H9 (cell line): ENCODE measurements at regions not wholly inside any gene's neighbourhood (a gene's known extent, or its start where the extent isn't known, plus 50 kb on each side); places are given as distances from the start of the nearest gene placed in this dataset.

Experiments
- DNase-seq: peaks from one replicate; pipeline ENCODE4 v3.0.0-alpha.2; 2017
- H2AFZ ChIP-seq: one replicate; pipeline ENCODE4 v1.6.1; 2013; ENCODE audit warnings: mild to moderate bottlenecking, low read length, control low read depth, moderate library complexity
- H2AK5ac ChIP-seq: 2 replicates; pipeline ENCODE4 v1.6.1; 2013; ENCODE audit warnings: low read length, control low read depth, mixed read lengths; ENCODE audit not compliant: insufficient read length
- H2BK120ac ChIP-seq: one replicate; pipeline ENCODE4 v1.6.1; 2013; ENCODE audit warnings: low read depth, mild to moderate bottlenecking, low read length, control low read depth, inconsistent platforms; ENCODE audit not compliant: poor library complexity, severe bottlenecking
- H2BK12ac ChIP-seq: 2 replicates; pipeline ENCODE4 v1.6.1; 2013; ENCODE audit warnings: low read length, control low read depth, mixed read lengths, low read depth; ENCODE audit not compliant: insufficient read length
- H2BK15ac ChIP-seq: 2 replicates; pipeline ENCODE4 v1.6.1; 2013; ENCODE audit warnings: low read depth, low read length, control low read depth
- H2BK20ac ChIP-seq: one replicate; pipeline ENCODE4 v1.6.1; 2013; ENCODE audit warnings: low read depth, mild to moderate bottlenecking, low read length, control low read depth, inconsistent platforms; ENCODE audit not compliant: poor library complexity, severe bottlenecking
- H2BK5ac ChIP-seq: 2 replicates; pipeline ENCODE4 v1.6.1; 2013; ENCODE audit warnings: low read length, control low read depth, mixed read lengths; ENCODE audit not compliant: insufficient read length
- H3K14ac ChIP-seq: 2 replicates; pipeline ENCODE4 v1.6.1; 2013; ENCODE audit warnings: low read length, control low read depth; ENCODE audit not compliant: insufficient read depth
- H3K18ac ChIP-seq: 2 replicates; pipeline ENCODE4 v1.6.1; 2013; ENCODE audit warnings: low read depth, mild to moderate bottlenecking, mixed read lengths, low read length, control low read depth; ENCODE audit not compliant: insufficient read length
- H3K23ac ChIP-seq: 2 replicates; pipeline ENCODE4 v1.6.1; 2013; ENCODE audit warnings: low read length, control low read depth, mixed read lengths, low read depth; ENCODE audit not compliant: insufficient read length
- H3K23me2 ChIP-seq: 2 replicates; pipeline ENCODE4 v1.6.1; 2013; ENCODE audit warnings: low read depth, mild to moderate bottlenecking, mixed read lengths, low read length, control low read depth; ENCODE audit not compliant: insufficient read length, poor library complexity, severe bottlenecking
- H3K27ac ChIP-seq: 2 replicates; pipeline ENCODE4 v1.5.1; 2013; ENCODE audit warnings: low read length, control low read depth, mixed read lengths, low read depth; ENCODE audit not compliant: insufficient read length
- H3K27me3 ChIP-seq: 2 replicates; pipeline ENCODE4 v1.6.1; 2013; ENCODE audit warnings: low read length, control low read depth, inconsistent platforms; ENCODE audit not compliant: insufficient read depth
- H3K4ac ChIP-seq: 2 replicates; pipeline ENCODE4 v1.6.1; 2013; ENCODE audit warnings: low read depth, mild to moderate bottlenecking, control low read depth, inconsistent platforms, low read length, moderate library complexity
- H3K4me1 ChIP-seq: 2 replicates; pipeline ENCODE4 v1.6.1; 2013; ENCODE audit warnings: low read length, control low read depth, inconsistent platforms; ENCODE audit not compliant: insufficient read depth
- H3K4me2 ChIP-seq: 2 replicates; pipeline ENCODE4 v1.6.1; 2013; ENCODE audit warnings: low read length, control low read depth, mixed read lengths; ENCODE audit not compliant: insufficient read length, insufficient read depth
- H3K56ac ChIP-seq: 2 replicates; pipeline ENCODE4 v1.6.1; 2013; ENCODE audit warnings: low read depth, mild to moderate bottlenecking, mixed read lengths, low read length, control low read depth; ENCODE audit not compliant: insufficient read length
- H3K79me1 ChIP-seq: 2 replicates; pipeline ENCODE4 v1.6.1; 2013; ENCODE audit warnings: low read depth, mild to moderate bottlenecking, moderate library complexity, low read length, control low read depth, inconsistent platforms; ENCODE audit not compliant: insufficient read depth, poor library complexity, severe bottlenecking
- H3K79me2 ChIP-seq: 2 replicates; pipeline ENCODE4 v1.6.1; 2013; ENCODE audit warnings: low read length, control low read depth, inconsistent platforms; ENCODE audit not compliant: insufficient read depth
- H3K9ac ChIP-seq: 2 replicates; pipeline ENCODE4 v1.6.1; 2013; ENCODE audit warnings: low read length, control low read depth, mixed read lengths; ENCODE audit not compliant: insufficient read length; ENCODE audit errors: extremely low read depth
- H3K9me3 ChIP-seq: one replicate; pipeline ENCODE4 v1.6.1; 2013; ENCODE audit warnings: low read depth, low read length, inconsistent platforms; ENCODE audit not compliant: control insufficient read depth
- H3T11ph ChIP-seq: one replicate; pipeline ENCODE4 v1.6.1; 2013; ENCODE audit warnings: mild to moderate bottlenecking, low read length, control low read depth, inconsistent platforms
- H4K20me1 ChIP-seq: one replicate; pipeline ENCODE4 v1.6.1; 2013; ENCODE audit not compliant: control insufficient read depth, insufficient read length, insufficient read depth
- H4K5ac ChIP-seq: 2 replicates; pipeline ENCODE4 v1.6.1; 2013; ENCODE audit warnings: low read depth, mild to moderate bottlenecking, mixed read lengths, low read length, control low read depth; ENCODE audit not compliant: insufficient read length
- H4K8ac ChIP-seq: replicated peaks from 2 replicates; pipeline ENCODE4 v1.6.1; 2013; ENCODE audit warnings: low read length, control low read depth, mixed read lengths, low read depth; ENCODE audit not compliant: insufficient read length
- H4K91ac ChIP-seq: 2 replicates; pipeline ENCODE4 v1.6.1; 2013; ENCODE audit warnings: low read depth, mild to moderate bottlenecking, moderate library complexity, mixed read lengths, low read length, control low read depth; ENCODE audit not compliant: insufficient read length
- H3K27ac Mint-ChIP-seq, 3 experiments: 2 replicates in 2 of 3; 3 replicates in 1 of 3; pipeline ENCODE4 v1.8.0; 2020 to 2021; ENCODE audit warnings: mixed read lengths in 3 of 3, mild to moderate bottlenecking in 1 of 3, moderate library complexity in 1 of 3
- H3K27me3 Mint-ChIP-seq: 2 replicates; pipeline ENCODE4 v1.8.0; 2021; ENCODE audit warnings: low read depth, mild to moderate bottlenecking, moderate library complexity, mixed read lengths
- H3K36me3 Mint-ChIP-seq, 3 experiments: 2 replicates in 2 of 3; 3 replicates in 1 of 3; pipeline ENCODE4 v1.8.0; 2020 to 2021; ENCODE audit warnings: low read depth in 3 of 3, mixed read lengths in 3 of 3; ENCODE audit not compliant: insufficient read depth in 1 of 3
- H3K4me1 Mint-ChIP-seq, 2 experiments: 2 replicates each; pipeline ENCODE4 v1.8.0; 2020; ENCODE audit warnings: mixed read lengths in 2 of 2
- H3K4me3 Mint-ChIP-seq, 2 experiments: 2 replicates in 1 of 2; 3 replicates in 1 of 2; pipeline ENCODE4 v1.8.0; 2020 to 2021; ENCODE audit warnings: mild to moderate bottlenecking in 2 of 2, mixed read lengths in 2 of 2, moderate library complexity in 1 of 2
- H3K9me3 Mint-ChIP-seq, 2 experiments: 2 replicates in 1 of 2; 3 replicates in 1 of 2; pipeline ENCODE4 v1.8.0; 2020; ENCODE audit warnings: mild to moderate bottlenecking in 2 of 2, mixed read lengths in 2 of 2, moderate library complexity in 1 of 2
- CTCF ChIP-seq: fragments of 200-600 bp; sonication (generic); conservative IDR thresholded peaks from 3 replicates; pipeline ENCODE4 v1.8.0; 2021; ENCODE audit warnings: antibody characterized with exemption, mild to moderate bottlenecking
- WGBS: extraction: QIAGEN DNeasy Blood & Tissue Kit; methylation state at CpG from one replicate; pipeline ENCODE4 v1.1.7; 2013; ENCODE audit warnings: missing lambda C conversion rate, low lambda C conversion rate, mixed read lengths; ENCODE audit not compliant: insufficient read length; ENCODE audit errors: extremely low coverage; 5-methylcytosine and 5-hydroxymethylcytosine counted together

- no CpG with 5 or more reads among the region's 6 CpGs for WGBS
- no peak for TF ChIP-seq CTCF
Observed at GRCh38 chr21:20020026-20020425, 978.2 kb upstream of the NCAM2 start.

More at GRCh38 chr21:20020026-20020425, 978.2 kb upstream of the NCAM2 start:
- peaks cover 25 to 34% of the 10 kb centered on the region in 2 experiments for H3K4me1 Mint-ChIP-seq
- Histone ChIP-seq H3K4me1 (no peaks in the 10 kb centered on the region; the same call in 1 of the 2 replicates), H3K56ac (no peak overlapping the region), H2BK120ac (no peak overlapping the region), H3K4ac (no peak overlapping the region), H2AFZ (no peak overlapping the region), H4K91ac (no peak overlapping the region), H3K27ac (no peak overlapping the region), H3K79me2 (no peaks in the 10 kb centered on the region), H4K5ac (no peak overlapping the region), H3K79me1 (no peaks in the 10 kb centered on the region), H4K20me1 (no peaks in the 10 kb centered on the region), H3K9ac (no peak overlapping the region), H3K23ac (no peak overlapping the region), H3K4me2 (no peak overlapping the region), H3T11ph (no peak overlapping the region), H3K18ac (no peak overlapping the region), H4K8ac (no peak overlapping the region), H3K14ac (no peak overlapping the region), H2BK15ac (no peak overlapping the region), H3K9me3 (no peaks in the 10 kb centered on the region), H3K27me3 (no peaks in the 10 kb centered on the region), H2BK12ac (no peak overlapping the region), H3K23me2 (no peaks in the 10 kb centered on the region), H2BK5ac (no peak overlapping the region), H2BK20ac (no peak overlapping the region), H2AK5ac (no peak overlapping the region)
- peaks cover 2 to 15% (median 2%) of the 10 kb centered on the region in 3 experiments; a peak in 5 of 7 replicates for H3K36me3 Mint-ChIP-seq
- no peaks in the 10 kb centered on the region for H3K27me3 Mint-ChIP-seq
- H3K27ac Mint-ChIP-seq: peak overlapping the region in 1 of 3 experiments; percentile 33; a peak in 1 of 7 replicates
- DNase-seq: no peak
- H3K4me3 Mint-ChIP-seq: no peak overlapping the region
- peaks cover 0 to 2% of the 10 kb centered on the region in 2 experiments; a peak in 2 of 5 replicates for H3K9me3 Mint-ChIP-seq
